WTC11 (cell line): ENCODE measurements at regions not wholly inside any gene's neighbourhood (a gene's known extent, or its start where the extent isn't known, plus 50 kb on each side); places are given as distances from the start of the nearest gene placed in this dataset.
A peak's percentile ranks its signal among the peaks of the same experiment; 100 is the strongest.

Experiments
- ATAC-seq: fragments of 200-7000 bp; cut with Tn5 transposase; 2 replicates; pipeline ENCODE4 v1.10.0; 2021; ENCODE audit warnings: mild to moderate bottlenecking, moderate library complexity
- CTCF ChIA-PET: fragments of 300-600 bp; sonication (Branson Sonifier 250); formaldehyde crosslinking; loops from one replicate; lab custom pipeline; 2021; ENCODE audit warnings: antibody characterized with exemption; lab: Charles Lee
- POLR2A ChIA-PET: fragments of 350-600 bp; sonication (Branson Sonifier 250); formaldehyde crosslinking; loops from one replicate; lab custom pipeline; 2021; ENCODE audit warnings: antibody characterized with exemption; lab: Charles Lee
- DNase-seq: peaks from one replicate; pipeline ENCODE4 v3.0.0; 2021; ENCODE audit warnings: low spot score
- H3K27ac Mint-ChIP-seq: 2 replicates; pipeline ENCODE4 v1.8.0; 2021; ENCODE audit warnings: mixed read lengths
- H3K27me3 Mint-ChIP-seq: 2 replicates; pipeline ENCODE4 v1.8.0; 2021; ENCODE audit warnings: low read depth, mild to moderate bottlenecking, moderate library complexity, mixed read lengths
- H3K36me3 Mint-ChIP-seq: 2 replicates; pipeline ENCODE4 v1.8.0; 2021; ENCODE audit warnings: mixed read lengths
- H3K4me1 Mint-ChIP-seq: 2 replicates; pipeline ENCODE4 v1.8.0; 2022; ENCODE audit warnings: mixed read lengths
- H3K4me3 Mint-ChIP-seq: 2 replicates; pipeline ENCODE4 v1.8.0; 2021; ENCODE audit warnings: mild to moderate bottlenecking, moderate library complexity, mixed read lengths
- H3K9me3 Mint-ChIP-seq: 2 replicates; pipeline ENCODE4 v1.8.0; 2021; ENCODE audit warnings: mixed read lengths
- EMX1 ChIP-seq: fragments of 250-450 bp; sonication (Bioruptor Pico); IDR thresholded peaks from 2 replicates; pipeline ENCODE4 v1.8.0; 2021; ENCODE audit warnings: mild to moderate bottlenecking
- FOXJ3 ChIP-seq: sonication (generic); formaldehyde crosslinking; IDR thresholded peaks from 2 replicates; pipeline ENCODE4 v1.9.0; 2021; ENCODE audit warnings: missing genetic modification reagents, mild to moderate bottlenecking, borderline replicate concordance
- GTF2I ChIP-seq: fragments of 250-450 bp; sonication (Bioruptor Pico); conservative IDR thresholded peaks from 2 replicates; pipeline ENCODE4 v1.4.0; 2021; ENCODE audit warnings: mild to moderate bottlenecking
- HMGA2 ChIP-seq: fragments of 250-450 bp; sonication (Bioruptor Pico); IDR thresholded peaks from 2 replicates; pipeline ENCODE4 v1.4.0; 2021; ENCODE audit warnings: mild to moderate bottlenecking, moderate library complexity
- HMGXB4 ChIP-seq: sonication (generic); formaldehyde crosslinking; IDR thresholded peaks from 2 replicates; pipeline ENCODE4 v1.8.1; 2023; ENCODE audit warnings: mild to moderate bottlenecking, moderate library complexity, missing genetic modification reagents
- JUN ChIP-seq: sonication (generic); formaldehyde crosslinking; IDR thresholded peaks from 2 replicates; pipeline ENCODE4 v1.8.0; 2023; ENCODE audit warnings: mild to moderate bottlenecking, missing genetic modification reagents
- KAT7 ChIP-seq: sonication (generic); formaldehyde crosslinking; IDR thresholded peaks from 2 replicates; pipeline ENCODE4 v1.8.1; 2023; ENCODE audit warnings: missing genetic modification reagents, mild to moderate bottlenecking, borderline replicate concordance
- NFATC4 ChIP-seq: fragments of 250-450 bp; sonication (Bioruptor Pico); IDR thresholded peaks from 2 replicates; pipeline ENCODE4 v1.9.0; 2021; ENCODE audit warnings: mild to moderate bottlenecking
- NFE2L1 ChIP-seq: sonication (generic); formaldehyde crosslinking; IDR thresholded peaks from 2 replicates; pipeline ENCODE4 v1.8.1; 2023; ENCODE audit warnings: missing genetic modification reagents
- NFYB ChIP-seq: sonication (generic); formaldehyde crosslinking; conservative IDR thresholded peaks from 2 replicates; pipeline ENCODE4 v1.8.0; 2022; ENCODE audit warnings: low read depth, missing genetic modification reagents
- NR1H2 ChIP-seq: sonication (generic); formaldehyde crosslinking; IDR thresholded peaks from 2 replicates; pipeline ENCODE4 v1.9.0; 2021; ENCODE audit warnings: mild to moderate bottlenecking, moderate library complexity, missing genetic modification reagents
- NR2C2 ChIP-seq: sonication (generic); formaldehyde crosslinking; IDR thresholded peaks from 2 replicates; pipeline ENCODE4 v1.8.0; 2022; ENCODE audit warnings: mild to moderate bottlenecking, missing genetic modification reagents
- PREB ChIP-seq: sonication (generic); formaldehyde crosslinking; IDR thresholded peaks from 2 replicates; pipeline ENCODE4 v1.8.1; 2022; ENCODE audit warnings: mild to moderate bottlenecking, missing genetic modification reagents, moderate library complexity, borderline replicate concordance
- PRRX2 ChIP-seq: fragments of 250-450 bp; sonication (Bioruptor Pico); IDR thresholded peaks from 2 replicates; pipeline ENCODE4 v1.8.0; 2021; ENCODE audit warnings: mild to moderate bottlenecking
- RORB ChIP-seq: fragments of 250-450 bp; sonication (Bioruptor Pico); IDR thresholded peaks from 2 replicates; pipeline ENCODE4 v1.9.0; 2021; ENCODE audit warnings: mild to moderate bottlenecking
- SP1 ChIP-seq: sonication (generic); formaldehyde crosslinking; conservative IDR thresholded peaks from 2 replicates; pipeline ENCODE4 v1.8.1; 2022; ENCODE audit warnings: missing genetic modification reagents
- USF2 ChIP-seq: sonication (generic); formaldehyde crosslinking; IDR thresholded peaks from 2 replicates; pipeline ENCODE4 v1.8.1; 2023; ENCODE audit warnings: mild to moderate bottlenecking, missing genetic modification reagents, moderate library complexity
- ZNF138 ChIP-seq: sonication (generic); formaldehyde crosslinking; conservative IDR thresholded peaks from 2 replicates; pipeline ENCODE4 v1.8.1; 2022; ENCODE audit warnings: mild to moderate bottlenecking, moderate library complexity, missing genetic modification reagents
- ZNF232 ChIP-seq: sonication (generic); formaldehyde crosslinking; IDR thresholded peaks from 2 replicates; pipeline ENCODE4 v1.8.0; 2022; ENCODE audit warnings: mild to moderate bottlenecking, missing genetic modification reagents
- ZNF317 ChIP-seq: sonication (generic); formaldehyde crosslinking; IDR thresholded peaks from 2 replicates; pipeline ENCODE4 v1.8.1; 2023; ENCODE audit warnings: low read depth, mild to moderate bottlenecking, moderate library complexity, missing genetic modification reagents, borderline replicate concordance
- TF ChIP-seq, protein P1 (sequence below): sonication (generic); formaldehyde crosslinking; IDR thresholded peaks from 2 replicates; pipeline ENCODE4 v1.8.1; 2022; ENCODE audit warnings: mild to moderate bottlenecking, moderate library complexity, missing genetic modification reagents
- TF ChIP-seq, protein P2 (sequence below): fragments of 200-600 bp; IDR thresholded peaks from 2 replicates; pipeline ENCODE4 v1.8.0; 2022; ENCODE audit warnings: antibody characterized with exemption
- TF ChIP-seq, protein P3 (sequence below): sonication (generic); formaldehyde crosslinking; IDR thresholded peaks from 2 replicates; pipeline ENCODE4 v1.8.1; 2022; ENCODE audit warnings: missing genetic modification reagents, borderline replicate concordance

GRCh38 chr5:50328193-50328729 is 112.8 kb downstream of the EMB start (continued):
- TF ChIP-seq, protein P1, sequence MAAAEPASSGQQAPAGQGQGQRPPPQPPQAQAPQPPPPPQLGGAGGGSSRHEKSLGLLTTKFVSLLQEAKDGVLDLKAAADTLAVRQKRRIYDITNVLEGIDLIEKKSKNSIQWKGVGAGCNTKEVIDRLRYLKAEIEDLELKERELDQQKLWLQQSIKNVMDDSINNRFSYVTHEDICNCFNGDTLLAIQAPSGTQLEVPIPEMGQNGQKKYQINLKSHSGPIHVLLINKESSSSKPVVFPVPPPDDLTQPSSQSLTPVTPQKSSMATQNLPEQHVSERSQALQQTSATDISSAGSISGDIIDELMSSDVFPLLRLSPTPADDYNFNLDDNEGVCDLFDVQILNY (CRISPR knock-in tag) = no peak
- no peak for TF ChIP-seq FOXJ3

DNA sequence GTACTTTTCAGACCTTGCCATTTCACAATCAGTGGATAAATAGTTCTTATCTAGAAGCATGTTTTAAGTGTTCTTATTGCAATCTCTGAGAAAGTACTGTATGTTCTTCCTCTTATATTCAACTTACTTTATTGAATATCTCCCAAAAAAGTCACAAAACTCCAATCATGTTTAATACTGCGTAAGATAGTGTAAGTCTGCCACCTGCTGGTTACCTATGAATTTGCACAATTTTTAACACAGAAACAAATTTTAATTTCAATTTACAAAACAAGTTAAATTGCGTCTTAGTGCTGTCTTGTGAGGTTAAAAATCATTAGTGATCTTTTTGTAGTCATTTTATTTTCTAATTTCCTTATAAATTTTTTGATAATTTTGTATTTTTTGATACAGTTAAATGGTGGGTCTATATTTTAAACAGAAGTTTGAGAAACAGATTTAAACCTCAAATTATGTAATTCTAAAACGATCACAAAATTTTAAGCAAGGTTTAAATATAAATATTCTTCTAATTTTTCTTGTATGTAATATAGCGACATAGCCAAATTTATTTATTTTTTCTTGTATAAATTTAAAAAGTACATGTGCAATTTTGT is 115.8 kb downstream of the EMB start:
- Mint-ChIP-seq H3K27me3 (peaks cover 4% of the 10 kb centered on the region; the same call in 1 of the 2 replicates), H3K9me3 (peaks cover 80% of the 10 kb centered on the region), H3K4me1 (no peaks in the 10 kb centered on the region), H3K27ac (no peak overlapping the region), H3K4me3 (no peak overlapping the region), H3K36me3 (peaks cover 47% of the 10 kb centered on the region)
- DNase-seq (no peak), ATAC-seq (no peak)
- no peak for TF ChIP-seq NR2C2 (CRISPR knock-in tag)
- TF ChIP-seq, protein P2, sequence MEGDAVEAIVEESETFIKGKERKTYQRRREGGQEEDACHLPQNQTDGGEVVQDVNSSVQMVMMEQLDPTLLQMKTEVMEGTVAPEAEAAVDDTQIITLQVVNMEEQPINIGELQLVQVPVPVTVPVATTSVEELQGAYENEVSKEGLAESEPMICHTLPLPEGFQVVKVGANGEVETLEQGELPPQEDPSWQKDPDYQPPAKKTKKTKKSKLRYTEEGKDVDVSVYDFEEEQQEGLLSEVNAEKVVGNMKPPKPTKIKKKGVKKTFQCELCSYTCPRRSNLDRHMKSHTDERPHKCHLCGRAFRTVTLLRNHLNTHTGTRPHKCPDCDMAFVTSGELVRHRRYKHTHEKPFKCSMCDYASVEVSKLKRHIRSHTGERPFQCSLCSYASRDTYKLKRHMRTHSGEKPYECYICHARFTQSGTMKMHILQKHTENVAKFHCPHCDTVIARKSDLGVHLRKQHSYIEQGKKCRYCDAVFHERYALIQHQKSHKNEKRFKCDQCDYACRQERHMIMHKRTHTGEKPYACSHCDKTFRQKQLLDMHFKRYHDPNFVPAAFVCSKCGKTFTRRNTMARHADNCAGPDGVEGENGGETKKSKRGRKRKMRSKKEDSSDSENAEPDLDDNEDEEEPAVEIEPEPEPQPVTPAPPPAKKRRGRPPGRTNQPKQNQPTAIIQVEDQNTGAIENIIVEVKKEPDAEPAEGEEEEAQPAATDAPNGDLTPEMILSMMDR = peak; percentile 46
- ChIA-PET POLR2A (no interaction called here), CTCF (no interaction called here)

DNA sequence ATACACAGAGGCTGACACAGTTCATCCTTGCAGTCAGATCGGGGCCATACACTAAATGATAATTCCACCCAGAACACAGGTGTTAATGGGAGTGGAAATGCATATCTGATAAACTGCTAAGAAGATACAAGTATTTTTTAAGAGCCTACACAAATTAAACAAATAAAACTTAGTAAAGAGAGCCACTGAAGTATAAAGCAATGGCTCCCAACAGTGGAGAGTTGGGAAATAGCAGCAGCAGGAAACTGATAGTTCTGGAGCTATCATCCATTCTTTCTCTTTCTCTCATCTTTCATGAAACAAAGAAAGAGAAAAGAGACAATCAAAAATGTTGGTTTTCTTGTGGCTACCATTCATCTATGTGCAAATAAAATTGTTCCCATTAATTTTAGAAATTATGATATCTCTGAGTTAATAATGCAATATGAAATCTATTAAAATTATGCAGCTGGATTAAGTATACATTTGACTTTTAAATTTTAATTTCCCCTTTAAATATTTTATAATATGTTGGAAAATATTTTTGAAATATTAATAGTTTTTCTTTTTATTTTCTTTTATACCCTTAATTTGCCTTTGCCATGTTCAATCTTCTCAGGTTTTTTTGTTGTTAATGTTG is 120.8 kb downstream of the EMB start:
- TF ChIP-seq NFYB (CRISPR knock-in tag) (no peak), RORB (CRISPR knock-in tag) (no peak), NFATC4 (CRISPR knock-in tag) (no peak), JUN (CRISPR knock-in tag) (no peak), KAT7 (CRISPR knock-in tag) (no peak), USF2 (CRISPR knock-in tag) (no peak), EMX1 (CRISPR knock-in tag) (no peak)
- TF ChIP-seq, protein P3, sequence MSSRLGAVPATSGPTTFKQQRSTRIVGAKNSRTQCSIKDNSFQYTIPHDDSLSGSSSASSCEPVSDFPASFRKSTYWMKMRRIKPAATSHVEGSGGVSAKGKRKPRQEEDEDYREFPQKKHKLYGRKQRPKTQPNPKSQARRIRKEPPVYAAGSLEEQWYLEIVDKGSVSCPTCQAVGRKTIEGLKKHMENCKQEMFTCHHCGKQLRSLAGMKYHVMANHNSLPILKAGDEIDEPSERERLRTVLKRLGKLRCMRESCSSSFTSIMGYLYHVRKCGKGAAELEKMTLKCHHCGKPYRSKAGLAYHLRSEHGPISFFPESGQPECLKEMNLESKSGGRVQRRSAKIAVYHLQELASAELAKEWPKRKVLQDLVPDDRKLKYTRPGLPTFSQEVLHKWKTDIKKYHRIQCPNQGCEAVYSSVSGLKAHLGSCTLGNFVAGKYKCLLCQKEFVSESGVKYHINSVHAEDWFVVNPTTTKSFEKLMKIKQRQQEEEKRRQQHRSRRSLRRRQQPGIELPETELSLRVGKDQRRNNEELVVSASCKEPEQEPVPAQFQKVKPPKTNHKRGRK = no peak
- CTCF ChIA-PET = no interaction called here
- no peak for ATAC-seq

DNA sequence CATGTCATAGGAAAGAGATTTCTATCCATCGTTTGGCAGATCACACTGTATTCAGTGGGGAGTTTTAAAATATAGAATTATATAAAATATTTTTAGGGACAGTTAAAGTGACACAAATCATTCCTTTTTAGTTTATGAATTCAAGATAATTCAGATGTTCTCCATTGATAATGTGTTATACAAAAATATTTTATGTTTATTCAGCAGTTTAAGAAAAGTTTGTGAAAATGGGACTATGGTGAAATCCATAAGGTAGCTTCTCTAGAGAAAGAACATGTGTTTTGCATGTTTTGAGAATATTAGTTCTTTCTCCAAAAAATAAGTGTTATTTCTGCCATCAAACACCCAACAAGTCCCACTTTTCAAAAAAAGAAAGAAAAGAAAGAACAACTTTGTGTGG is 122.9 kb downstream of the EMB start:
- Mint-ChIP-seq H3K9me3 (peaks cover 79% of the 10 kb centered on the region), H3K27ac (no peak overlapping the region), H3K4me3 (no peak overlapping the region), H3K4me1 (no peaks in the 10 kb centered on the region), H3K27me3 (peaks cover 4% of the 10 kb centered on the region), H3K36me3 (peaks cover 65% of the 10 kb centered on the region)
- ATAC-seq (no peak), DNase-seq (no peak)
- ChIA-PET CTCF (no interaction called here), POLR2A (no interaction called here)
- TF ChIP-seq HMGXB4 (CRISPR knock-in tag) (no peak), SP1 (CRISPR knock-in tag) (no peak), NR1H2 (CRISPR knock-in tag) (no peak), ZNF317 (CRISPR knock-in tag) (no peak), HMGA2 (no peak), NFE2L1 (no peak), GTF2I (CRISPR knock-in tag) (no peak), PREB (CRISPR knock-in tag) (no peak), RORB (CRISPR knock-in tag) (no peak), ZNF232 (no peak), PRRX2 (CRISPR knock-in tag) (no peak), ZNF138 (CRISPR knock-in tag) (no peak)

More for the DNA sequence above, 120.8 kb downstream of the EMB start:
- Mint-ChIP-seq H3K9me3 (peaks cover 75% of the 10 kb centered on the region), H3K4me1 (no peaks in the 10 kb centered on the region), H3K36me3 (peaks cover 59% of the 10 kb centered on the region), H3K27me3 (peaks cover 4% of the 10 kb centered on the region), H3K27ac (no peak overlapping the region), H3K4me3 (no peak overlapping the region)
- DNase-seq = no peak
- POLR2A ChIA-PET = no interaction called here
